Common myeloid progenitor, CD34-positive (primary cell): ENCODE measurements at regions not wholly inside any gene's neighbourhood (a gene's known extent, or its start where the extent isn't known, plus 50 kb on each side); places are given as distances from the start of the nearest gene placed in this dataset.
"Not testable (repeated sequence)": the region's sequence is repeated elsewhere in the genome, so short reads cannot be mapped to it uniquely, and the experiment has no call there.

Experiments used
- CTCF ChIA-PET: fragments of 350-600 bp; sonication (Branson Sonifier 250); formaldehyde crosslinking; loops from one replicate; lab custom pipeline; 2021; ENCODE audit warnings: antibody characterized with exemption; lab: Charles Lee
- POLR2A ChIA-PET: fragments of 350-600 bp; sonication (Branson Sonifier 250); formaldehyde crosslinking; loops from one replicate; lab custom pipeline; 2021; ENCODE audit warnings: antibody characterized with exemption; lab: Charles Lee
- DNase-seq, 3 donors: peaks; one replicate each; pipeline versions ENCODE4 v3.0.0 to v3.0.0-alpha.2; 2013
- H3K27ac ChIP-seq, 2 experiments: 1 replicate in 1 of 2; 2 replicates in 1 of 2; pipeline ENCODE4 v1.7.0; 2013; ENCODE audit warnings: inconsistent platforms in 2 of 2, low read length in 2 of 2, mild to moderate bottlenecking in 2 of 2, low read depth in 1 of 2, moderate library complexity in 1 of 2; ENCODE audit not compliant: severe bottlenecking in 2 of 2, insufficient read depth in 1 of 2, poor library complexity in 1 of 2
- H3K27me3 ChIP-seq, 5 experiments: replicated peaks in 2 of 5; 1 replicate in 3 of 5; 2 replicates in 2 of 5; pipeline versions ENCODE4 v1.6.1 to v1.7.0; 2013; ENCODE audit warnings: low read length in 4 of 5, mild to moderate bottlenecking in 2 of 5, moderate library complexity in 2 of 5, inconsistent platforms in 1 of 5; ENCODE audit not compliant: insufficient read depth in 5 of 5, control insufficient read depth in 4 of 5
- H3K36me3 ChIP-seq, 4 experiments: 1 replicate in 2 of 4; 2 replicates in 2 of 4; pipeline versions ENCODE4 v1.6.1 to v1.7.0; 2013; ENCODE audit warnings: low read length in 3 of 4, control low read depth in 1 of 4, mild to moderate bottlenecking in 1 of 4; ENCODE audit not compliant: control insufficient read depth in 4 of 4, insufficient read depth in 4 of 4
- H3K4me1 ChIP-seq, 4 experiments: 1 replicate in 3 of 4; 2 replicates in 1 of 4; pipeline versions ENCODE4 v1.6.1 to v1.7.1; 2013; ENCODE audit warnings: low read length in 3 of 4, mild to moderate bottlenecking in 3 of 4, control low read depth in 1 of 4, inconsistent platforms in 1 of 4, moderate library complexity in 1 of 4; ENCODE audit not compliant: control insufficient read depth in 4 of 4, insufficient read depth in 4 of 4; ENCODE audit errors: control extremely low read depth in 1 of 4
- H3K4me3 ChIP-seq, 7 experiments: 1 replicate in 4 of 7; 2 replicates in 3 of 7; pipeline versions ENCODE4 v1.5.1 to v1.7.0; 2013; ENCODE audit warnings: mild to moderate bottlenecking in 7 of 7, low read length in 6 of 7, moderate library complexity in 6 of 7, inconsistent platforms in 2 of 7, low read depth in 2 of 7, control low read depth in 1 of 7; ENCODE audit not compliant: insufficient read depth in 4 of 7, control insufficient read depth in 1 of 7; ENCODE audit errors: extremely low read depth in 1 of 7
- H3K9me3 ChIP-seq, 5 experiments: 1 replicate in 4 of 5; 2 replicates in 1 of 5; pipeline versions ENCODE4 v1.6.1 to v1.7.1; 2013; ENCODE audit warnings: low read length in 4 of 5, mild to moderate bottlenecking in 2 of 5, inconsistent platforms in 1 of 5, low read depth in 1 of 5, moderate library complexity in 1 of 5; ENCODE audit not compliant: control insufficient read depth in 4 of 5, insufficient read depth in 2 of 5; ENCODE audit errors: control extremely low read depth in 1 of 5
- WGBS: methylation state at CpG from one replicate; pipeline ENCODE4 v1.1.5; 2013; ENCODE audit not compliant: insufficient coverage; 5-methylcytosine and 5-hydroxymethylcytosine counted together

- ChIA-PET CTCF (interaction anchor here (0.8 kb wide), 1 partner anchor 10 kb away, joined by 3 read pairs; no protein-coding TSS in a partner anchor), POLR2A (no interaction called here)
- no peak overlapping the region for H3K4me3 ChIP-seq
- H3K9me3 ChIP-seq = no peaks in the 10 kb centered on the region
- H3K27me3 ChIP-seq = no peaks in the 10 kb centered on the region
- no peak overlapping the region for H3K27ac ChIP-seq
- DNase-seq = no peak
- H3K4me1 ChIP-seq = no peaks in the 10 kb centered on the region
- no peaks in the 10 kb centered on the region for H3K36me3 ChIP-seq
- 81% methylated on average over 3 of the region's 5 CpGs for WGBS
Measured at GRCh38 chr5:118592229-118593002, 395.9 kb downstream of the DTWD2 start.

- WGBS = 96% methylated on average over 2 of the region's 2 CpGs
Measured at GRCh38 chr5:118590806-118591205, 397.5 kb downstream of the DTWD2 start.

DNA sequence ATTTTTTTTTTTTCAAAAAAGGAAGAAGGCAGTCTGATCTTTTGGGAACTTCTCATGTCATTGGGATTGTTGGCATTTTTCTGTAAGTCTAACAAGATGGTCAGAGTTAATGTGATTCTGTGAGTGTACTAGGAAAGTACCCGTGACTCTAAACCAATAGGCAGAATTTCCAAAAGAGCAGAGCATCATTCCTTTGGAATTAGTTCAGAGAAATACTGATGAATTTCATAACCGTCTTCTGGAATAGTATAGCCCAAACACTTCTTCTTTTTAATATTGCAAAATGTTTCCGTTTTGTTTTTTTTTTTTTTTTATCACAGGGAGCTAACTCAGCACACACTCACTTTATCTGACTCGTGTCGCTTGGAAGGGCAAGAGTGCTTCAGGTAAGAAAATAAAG, 407.4 kb downstream of the DTWD2 start:
- DNase-seq = no peak
- no CpG with 5 or more reads among the region's 5 CpGs for WGBS
- Histone ChIP-seq H3K4me3 (no peak overlapping the region), H3K27me3 (no peaks in the 10 kb centered on the region), H3K36me3 (no peaks in the 10 kb centered on the region), H3K9me3 (no peaks in the 10 kb centered on the region), H3K4me1 (no peaks in the 10 kb centered on the region), H3K27ac (no peak overlapping the region)
- ChIA-PET CTCF (no interaction called here), POLR2A (no interaction called here)

More at GRCh38 chr5:118590806-118591205, 397.5 kb downstream of the DTWD2 start:
- no peak overlapping the region for H3K27ac ChIP-seq
- H3K9me3 ChIP-seq = no peaks in the 10 kb centered on the region
- no peak for DNase-seq
- ChIA-PET POLR2A (no interaction called here), CTCF (no interaction called here)
- H3K36me3 ChIP-seq = no peaks in the 10 kb centered on the region
- no peak overlapping the region for H3K4me3 ChIP-seq
- no peaks in the 10 kb centered on the region for H3K4me1 ChIP-seq
- H3K27me3 ChIP-seq = no peaks in the 10 kb centered on the region

GRCh38 chr5:118578093-118578492, 410.3 kb downstream of the DTWD2 start:
- no peaks in the 10 kb centered on the region for H3K27me3 ChIP-seq
- WGBS = 100% methylated on average over 2 of the region's 3 CpGs
- CTCF ChIA-PET = no interaction called here
- H3K4me1 ChIP-seq = no peaks in the 10 kb centered on the region
- no peak for DNase-seq
- no peak overlapping the region for H3K27ac ChIP-seq
- no peaks in the 10 kb centered on the region for H3K36me3 ChIP-seq
- no peaks in the 10 kb centered on the region for H3K9me3 ChIP-seq
- no peak overlapping the region for H3K4me3 ChIP-seq
- POLR2A ChIA-PET = no interaction called here

- no peaks in the 10 kb centered on the region for H3K36me3 ChIP-seq
- no peaks in the 10 kb centered on the region for H3K27me3 ChIP-seq
- no peak overlapping the region for H3K4me3 ChIP-seq
- no peak for DNase-seq
- H3K27ac ChIP-seq = no peak overlapping the region
- H3K9me3 ChIP-seq = no peaks in the 10 kb centered on the region
- no peaks in the 10 kb centered on the region for H3K4me1 ChIP-seq
- CTCF ChIA-PET = no interaction called here
- 100% methylated on average over 1 of the region's 1 CpG for WGBS
- POLR2A ChIA-PET = no interaction called here
Measured at GRCh38 chr5:118577621-118578020, 410.7 kb downstream of the DTWD2 start.

GRCh38 chr5:118570276-118570675, 418.1 kb downstream of the DTWD2 start:
- H3K9me3 ChIP-seq, POLR2A ChIA-PET, CTCF ChIA-PET, H3K27me3 ChIP-seq, H3K4me3 ChIP-seq, H3K27ac ChIP-seq, DNase-seq, H3K4me1 ChIP-seq, H3K36me3 ChIP-seq: not testable (repeated sequence)
- WGBS = 93% methylated on average over 1 of the region's 2 CpGs

DNA sequence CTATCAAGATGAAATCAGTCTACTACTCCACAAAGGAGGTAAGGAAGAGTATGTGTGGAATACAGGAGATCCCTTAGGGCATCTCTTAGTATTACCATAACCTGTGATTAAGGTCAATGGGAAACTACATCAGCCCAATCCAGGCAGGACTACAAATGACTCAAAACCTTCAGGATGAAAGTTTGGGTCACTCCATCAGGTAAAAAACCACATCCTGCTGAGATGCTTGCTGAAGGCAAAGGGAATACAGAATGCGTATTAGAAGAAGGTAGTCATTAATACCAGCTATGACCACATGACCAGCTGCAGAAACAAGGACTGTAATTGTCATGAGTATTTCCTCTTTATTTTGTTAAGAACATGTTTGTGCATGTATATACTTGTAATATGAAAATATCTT, 418.8 kb downstream of the DTWD2 start:
- H3K36me3 ChIP-seq, H3K27me3 ChIP-seq, H3K27ac ChIP-seq, H3K4me3 ChIP-seq, DNase-seq, POLR2A ChIA-PET, H3K4me1 ChIP-seq, CTCF ChIA-PET, H3K9me3 ChIP-seq: not testable (repeated sequence)
- 100% methylated on average over 1 of the region's 1 CpG for WGBS
